Gastrocnemius medialis (tissue), 4 donors: ENCODE measurements at regions not wholly inside any gene's neighbourhood (a gene's known extent, or its start where the extent isn't known, plus 50 kb on each side); places are given as distances from the start of the nearest gene placed in this dataset.

Experiments
- CTCF ChIP-seq, 5 experiments: fragments of 450-650 bp in 3 of 5; fragments of 200-600 bp in 2 of 5; sonication (generic) in 2 of 5; IDR thresholded peaks in 4 of 5; conservative IDR thresholded peaks in 1 of 5; 1 replicate in 4 of 5; 2 replicates in 1 of 5; pipeline ENCODE4 v1.5.1; 2016 to 2019; ENCODE audit warnings: antibody characterized with exemption in 5 of 5, mild to moderate bottlenecking in 3 of 5, moderate library complexity in 3 of 5
- POLR2A ChIP-seq, 2 donors: fragments of 450-650 bp; IDR thresholded peaks; one replicate each; pipeline ENCODE4 v1.6.1; 2017; ENCODE audit warnings: antibody characterized with exemption in 2 of 2, mild to moderate bottlenecking in 2 of 2, moderate library complexity in 2 of 2

- TF ChIP-seq CTCF (IDR thresholded peaks at IDR 0.05 in 4 of 5, conservative IDR thresholded peaks at IDR 0.05 in 1 of 5) (no peak), POLR2A (IDR thresholded peaks at IDR 0.05) (no peak)
These were observed 94.6 kb downstream of the BANF2 start for GRCh38 chr20:17794400-17794799.
